ENCODE measurements at regions not wholly inside any gene's neighbourhood (a gene's known extent, or its start where the extent isn't known, plus 50 kb on each side); places are given as distances from the start of the nearest gene placed in this dataset.

- no peaks in the 10 kb centered on the region for H3K9me3 ChIP-seq (replicated peaks; ENCODE audit: insufficient read depth, low read length)
- H3K27ac ChIP-seq (ENCODE audit: low read length), result no peak overlapping the region
- H3F3A ChIP-seq (ENCODE audit: insufficient read depth, low read length), result no peaks in the 10 kb centered on the region
- H3K9me2 ChIP-seq (replicated peaks; ENCODE audit: insufficient read depth, low read length), result no peaks in the 10 kb centered on the region
- no peaks in the 10 kb centered on the region for H3K36me3 ChIP-seq (replicated peaks; ENCODE audit: insufficient read depth, low read length)
- H3K4me2 ChIP-seq (ENCODE audit: low read depth, low read length), result no peak overlapping the region
- DNase-seq, result no peak
- H3K4me1 ChIP-seq (ENCODE audit: low read length), result no peaks in the 10 kb centered on the region
- TF ChIP-seq CTCF (IDR thresholded peaks at IDR 0.05; ENCODE audit: low read length), result no peak
- TF ChIP-seq EZH2phosphoT487 (IDR thresholded peaks at IDR 0.05; ENCODE audit: low read length), result no peak
- TF ChIP-seq EZH2 (optimal IDR thresholded peaks at IDR 0.05; ENCODE audit: low read depth, low read length), result no peak
- H3K4me3 ChIP-seq (ENCODE audit: low read length), result no peak overlapping the region
- no peaks in the 10 kb centered on the region for H3K79me2 ChIP-seq (ENCODE audit: low read length)
- no peak overlapping the region for H3K9ac ChIP-seq (ENCODE audit: low read length)
- H2AFZ ChIP-seq (ENCODE audit: low read length), result no peak overlapping the region
- no peaks in the 10 kb centered on the region for H3K27me3 ChIP-seq (replicated peaks; ENCODE audit: insufficient read depth, low read length)
- no peaks in the 10 kb centered on the region for H4K20me1 ChIP-seq (ENCODE audit: insufficient read depth, low read length)
Measured at GRCh38 chr3:72658466-72659100, 189.7 kb downstream of the SHQ1 start.

GRCh38 chr3:72657666-72658065 lies 190.6 kb downstream of the SHQ1 start:
- Histone ChIP-seq H2AFZ (ENCODE audit: low read length) (no peak overlapping the region), H3K4me3 (ENCODE audit: low read length) (no peak overlapping the region), H4K20me1 (ENCODE audit: insufficient read depth, low read length) (no peaks in the 10 kb centered on the region), H3K79me2 (ENCODE audit: low read length) (no peaks in the 10 kb centered on the region), H3K27me3 (replicated peaks; ENCODE audit: insufficient read depth, low read length) (no peaks in the 10 kb centered on the region), H3K9me3 (replicated peaks; ENCODE audit: insufficient read depth, low read length) (no peaks in the 10 kb centered on the region), H3K4me1 (ENCODE audit: low read length) (no peaks in the 10 kb centered on the region), H3K27ac (ENCODE audit: low read length) (no peak overlapping the region), H3K36me3 (replicated peaks; ENCODE audit: insufficient read depth, low read length) (no peaks in the 10 kb centered on the region), H3K9me2 (replicated peaks; ENCODE audit: insufficient read depth, low read length) (no peaks in the 10 kb centered on the region), H3K4me2 (ENCODE audit: low read depth, low read length) (no peak overlapping the region), H3F3A (ENCODE audit: insufficient read depth, low read length) (no peaks in the 10 kb centered on the region), H3K9ac (ENCODE audit: low read length) (no peak overlapping the region)
- no peak for TF ChIP-seq EZH2 (optimal IDR thresholded peaks at IDR 0.05; ENCODE audit: low read depth, low read length)
- no peak for TF ChIP-seq CTCF (IDR thresholded peaks at IDR 0.05; ENCODE audit: low read length)
- DNase-seq, result no peak

- no peak overlapping the region for H3K27ac ChIP-seq (ENCODE audit: low read length)
- H3K4me2 ChIP-seq (ENCODE audit: low read depth, low read length), result no peak overlapping the region
- H3K79me2 ChIP-seq (ENCODE audit: low read length), result no peaks in the 10 kb centered on the region
- H3K9me2 ChIP-seq (replicated peaks; ENCODE audit: insufficient read depth, low read length), result no peaks in the 10 kb centered on the region
- no peaks in the 10 kb centered on the region for H3K9me3 ChIP-seq (replicated peaks; ENCODE audit: insufficient read depth, low read length)
- no peak overlapping the region for H3K4me3 ChIP-seq (ENCODE audit: low read length)
- no peaks in the 10 kb centered on the region for H3K36me3 ChIP-seq (replicated peaks; ENCODE audit: insufficient read depth, low read length)
- no peak for TF ChIP-seq EZH2phosphoT487 (IDR thresholded peaks at IDR 0.05; ENCODE audit: low read length)
- no peak for TF ChIP-seq EZH2 (optimal IDR thresholded peaks at IDR 0.05; ENCODE audit: low read depth, low read length)
- no peak for TF ChIP-seq CTCF (IDR thresholded peaks at IDR 0.05; ENCODE audit: low read length)
- DNase-seq, result no peak
- H2AFZ ChIP-seq (ENCODE audit: low read length), result no peak overlapping the region
- no peaks in the 10 kb centered on the region for H3F3A ChIP-seq (ENCODE audit: insufficient read depth, low read length)
- H3K9ac ChIP-seq (ENCODE audit: low read length), result no peak overlapping the region
- H4K20me1 ChIP-seq (ENCODE audit: insufficient read depth, low read length), result no peaks in the 10 kb centered on the region
- no peaks in the 10 kb centered on the region for H3K27me3 ChIP-seq (replicated peaks; ENCODE audit: insufficient read depth, low read length)
- no peaks in the 10 kb centered on the region for H3K4me1 ChIP-seq (ENCODE audit: low read length)
Measured at GRCh38 chr3:72655723-72656122, 192.5 kb downstream of the SHQ1 start.
